ENCODE measurements at regions not wholly inside any gene's neighbourhood (a gene's known extent, or its start where the extent isn't known, plus 50 kb on each side); places are given as distances from the start of the nearest gene placed in this dataset.
A peak's percentile ranks its signal among the peaks of the same experiment; 100 is the strongest.

- ATAC-seq (peak; percentile 64), DNase-seq (peak; percentile 52)
- H3K27me3 Mint-ChIP-seq = no peaks in the 10 kb centered on the region
- H3K27ac Mint-ChIP-seq = no peak overlapping the region
- no peaks in the 10 kb centered on the region for H3K36me3 Mint-ChIP-seq
- peaks cover 13% of the 10 kb centered on the region for H3K4me1 Mint-ChIP-seq
- CTCF ChIA-PET = interaction anchor here (0.8 to 1.3 kb wide), 2 partner anchors 12 to 163 kb away, joined by 3 read pairs; no protein-coding TSS in a partner anchor
- peaks cover 4% of the 10 kb centered on the region for H3K9me3 Mint-ChIP-seq (ENCODE audit: low read depth)
- no peak overlapping the region for H3K4me3 Mint-ChIP-seq
Measured at GRCh38 chr16:88298833-88299745, 83.7 kb upstream of the ZNF469 start.

- ATAC-seq = no peak
- H3K27me3 Mint-ChIP-seq = no peaks in the 10 kb centered on the region
- DNase-seq = no peak
- no peak overlapping the region for H3K27ac Mint-ChIP-seq
- CTCF ChIA-PET = no interaction called here
- no peaks in the 10 kb centered on the region for H3K36me3 Mint-ChIP-seq
- H3K4me3 Mint-ChIP-seq = no peak overlapping the region
- H3K9me3 Mint-ChIP-seq (ENCODE audit: low read depth) = peaks cover 4% of the 10 kb centered on the region
- H3K4me1 Mint-ChIP-seq = peaks cover 13% of the 10 kb centered on the region
Measured at GRCh38 chr16:88299751-88300462, 82.9 kb upstream of the ZNF469 start.

GRCh38 chr16:88300463-88300835, 82.3 kb upstream of the ZNF469 start:
- ATAC-seq (no peak), DNase-seq (no peak)
- CTCF ChIA-PET = no interaction called here
- Mint-ChIP-seq H3K27me3 (no peaks in the 10 kb centered on the region), H3K4me1 (peaks cover 12% of the 10 kb centered on the region), H3K36me3 (no peaks in the 10 kb centered on the region), H3K27ac (no peak overlapping the region), H3K9me3 (ENCODE audit: low read depth) (peaks cover 5% of the 10 kb centered on the region), H3K4me3 (no peak overlapping the region)

- DNase-seq (no peak), ATAC-seq (no peak)
- no peaks in the 10 kb centered on the region for H3K27me3 Mint-ChIP-seq
- H3K4me1 Mint-ChIP-seq = peaks cover 10% of the 10 kb centered on the region
- CTCF ChIA-PET = no interaction called here
- H3K9me3 Mint-ChIP-seq (ENCODE audit: low read depth) = peaks cover 8% of the 10 kb centered on the region
- H3K36me3 Mint-ChIP-seq = no peaks in the 10 kb centered on the region
- no peak overlapping the region for H3K4me3 Mint-ChIP-seq
- H3K27ac Mint-ChIP-seq = no peak overlapping the region
Measured at GRCh38 chr16:88301431-88301830, 81.3 kb upstream of the ZNF469 start.

GRCh38 chr16:88301886-88302285, 80.9 kb upstream of the ZNF469 start:
- peaks cover 6% of the 10 kb centered on the region for H3K9me3 Mint-ChIP-seq (ENCODE audit: low read depth)
- no peak overlapping the region for H3K27ac Mint-ChIP-seq
- no peaks in the 10 kb centered on the region for H3K36me3 Mint-ChIP-seq
- H3K4me3 Mint-ChIP-seq = no peak overlapping the region
- DNase-seq = no peak
- H3K27me3 Mint-ChIP-seq = peaks cover 2% of the 10 kb centered on the region
- no peak for ATAC-seq
- H3K4me1 Mint-ChIP-seq = peaks cover 10% of the 10 kb centered on the region
- CTCF ChIA-PET = no interaction called here

- H3K36me3 Mint-ChIP-seq = no peaks in the 10 kb centered on the region
- peaks cover 9% of the 10 kb centered on the region for H3K27me3 Mint-ChIP-seq
- H3K9me3 Mint-ChIP-seq (ENCODE audit: low read depth) = peaks cover 6% of the 10 kb centered on the region
- DNase-seq (no peak), ATAC-seq (no peak)
- peaks cover 10% of the 10 kb centered on the region for H3K4me1 Mint-ChIP-seq
- H3K27ac Mint-ChIP-seq = no peak overlapping the region
- H3K4me3 Mint-ChIP-seq = no peak overlapping the region
- CTCF ChIA-PET = no interaction called here
Measured at GRCh38 chr16:88302666-88303065, 80.1 kb upstream of the ZNF469 start.

GRCh38 chr16:88303405-88303804, 79.4 kb upstream of the ZNF469 start:
- H3K9me3 Mint-ChIP-seq (ENCODE audit: low read depth) = peaks cover 6% of the 10 kb centered on the region
- no peak overlapping the region for H3K4me3 Mint-ChIP-seq
- DNase-seq = no peak
- no peak overlapping the region for H3K27ac Mint-ChIP-seq
- no peaks in the 10 kb centered on the region for H3K36me3 Mint-ChIP-seq
- peaks cover 15% of the 10 kb centered on the region for H3K27me3 Mint-ChIP-seq
- CTCF ChIA-PET = no interaction called here
- peaks cover 10% of the 10 kb centered on the region for H3K4me1 Mint-ChIP-seq
- ATAC-seq = no peak

- CTCF ChIA-PET = no interaction called here
- DNase-seq (no peak), ATAC-seq (no peak)
- H3K36me3 Mint-ChIP-seq = no peaks in the 10 kb centered on the region
- H3K27ac Mint-ChIP-seq = no peak overlapping the region
- H3K27me3 Mint-ChIP-seq = peaks cover 17% of the 10 kb centered on the region
- H3K9me3 Mint-ChIP-seq (ENCODE audit: low read depth) = peaks cover 6% of the 10 kb centered on the region
- peaks cover 4% of the 10 kb centered on the region for H3K4me1 Mint-ChIP-seq
- H3K4me3 Mint-ChIP-seq = no peak overlapping the region
Measured at GRCh38 chr16:88303890-88304819, 78.6 kb upstream of the ZNF469 start.

GRCh38 chr16:88305176-88305575, 77.6 kb upstream of the ZNF469 start:
- Mint-ChIP-seq H3K4me3 (no peak overlapping the region), H3K4me1 (no peaks in the 10 kb centered on the region), H3K27me3 (peaks cover 17% of the 10 kb centered on the region), H3K27ac (no peak overlapping the region), H3K36me3 (no peaks in the 10 kb centered on the region), H3K9me3 (ENCODE audit: low read depth) (peaks cover 6% of the 10 kb centered on the region)
- CTCF ChIA-PET = no interaction called here
- no peak for DNase-seq
- no peak for ATAC-seq

- Mint-ChIP-seq H3K4me1 (no peaks in the 10 kb centered on the region), H3K27ac (no peak overlapping the region)
Measured at GRCh38 chr16:88306411-88306810, 76.3 kb upstream of the ZNF469 start.

GRCh38 chr16:88306860-88307545, 75.8 kb upstream of the ZNF469 start:
- Mint-ChIP-seq H3K4me3 (no peak overlapping the region), H3K9me3 (ENCODE audit: low read depth) (peaks cover 6% of the 10 kb centered on the region), H3K27me3 (peaks cover 17% of the 10 kb centered on the region), H3K4me1 (no peaks in the 10 kb centered on the region), H3K36me3 (no peaks in the 10 kb centered on the region), H3K27ac (no peak overlapping the region)
- CTCF ChIA-PET = no interaction called here
- no peak for DNase-seq
- ATAC-seq = no peak

More at GRCh38 chr16:88306411-88306810, 76.3 kb upstream of the ZNF469 start:
- Mint-ChIP-seq H3K27me3 (peaks cover 17% of the 10 kb centered on the region), H3K4me3 (no peak overlapping the region), H3K36me3 (no peaks in the 10 kb centered on the region), H3K9me3 (ENCODE audit: low read depth) (peaks cover 6% of the 10 kb centered on the region)
- no peak for DNase-seq
- CTCF ChIA-PET = no interaction called here
- ATAC-seq = no peak

- Mint-ChIP-seq H3K27me3 (peaks cover 20% of the 10 kb centered on the region), H3K9me3 (ENCODE audit: low read depth) (peaks cover 7% of the 10 kb centered on the region), H3K4me1 (no peaks in the 10 kb centered on the region), H3K4me3 (no peak overlapping the region), H3K36me3 (no peaks in the 10 kb centered on the region), H3K27ac (no peak overlapping the region)
- DNase-seq = no peak
- no peak for ATAC-seq
- CTCF ChIA-PET = no interaction called here
Measured at GRCh38 chr16:88308441-88309173, 74.2 kb upstream of the ZNF469 start.

Measured in activated CD8-positive, alpha-beta memory T cell treated with anti-CD3 and anti-CD28 coated beads, Interleukin-2, amount 10 ng/mL, durations not matched to agents 7 days and 5 days (primary cell).